Prostate gland (tissue), 2 donors: ENCODE measurements at regions not wholly inside any gene's neighbourhood (a gene's known extent, or its start where the extent isn't known, plus 50 kb on each side); places are given as distances from the start of the nearest gene placed in this dataset.

Source experiments
- POLR2A ChIP-seq: fragments of 450-650 bp; IDR thresholded peaks from one replicate; pipeline ENCODE4 v1.6.1; 2016; ENCODE audit warnings: antibody characterized with exemption, mild to moderate bottlenecking
- POLR2AphosphoS5 ChIP-seq: sonication (generic); formaldehyde crosslinking; IDR thresholded peaks from one replicate; pipeline ENCODE4 v1.6.1; 2017; ENCODE audit warnings: antibody characterized with exemption
- TF ChIP-seq, protein P1 (sequence below), 4 experiments: fragments of 200-600 bp in 2 of 4; fragments of 450-650 bp in 2 of 4; sonication (generic) in 2 of 4; IDR thresholded peaks; 1 replicate in 3 of 4; 2 replicates in 1 of 4; pipeline ENCODE4 v1.5.1; 2016 to 2019; ENCODE audit warnings: antibody characterized with exemption in 4 of 4, mild to moderate bottlenecking in 2 of 4, moderate library complexity in 2 of 4

GRCh38 chr12:124665511-124665910, 98.1 kb upstream of the NCOR2 start:
- TF ChIP-seq POLR2AphosphoS5 (no peak), POLR2A (no peak)
- TF ChIP-seq, protein P1, sequence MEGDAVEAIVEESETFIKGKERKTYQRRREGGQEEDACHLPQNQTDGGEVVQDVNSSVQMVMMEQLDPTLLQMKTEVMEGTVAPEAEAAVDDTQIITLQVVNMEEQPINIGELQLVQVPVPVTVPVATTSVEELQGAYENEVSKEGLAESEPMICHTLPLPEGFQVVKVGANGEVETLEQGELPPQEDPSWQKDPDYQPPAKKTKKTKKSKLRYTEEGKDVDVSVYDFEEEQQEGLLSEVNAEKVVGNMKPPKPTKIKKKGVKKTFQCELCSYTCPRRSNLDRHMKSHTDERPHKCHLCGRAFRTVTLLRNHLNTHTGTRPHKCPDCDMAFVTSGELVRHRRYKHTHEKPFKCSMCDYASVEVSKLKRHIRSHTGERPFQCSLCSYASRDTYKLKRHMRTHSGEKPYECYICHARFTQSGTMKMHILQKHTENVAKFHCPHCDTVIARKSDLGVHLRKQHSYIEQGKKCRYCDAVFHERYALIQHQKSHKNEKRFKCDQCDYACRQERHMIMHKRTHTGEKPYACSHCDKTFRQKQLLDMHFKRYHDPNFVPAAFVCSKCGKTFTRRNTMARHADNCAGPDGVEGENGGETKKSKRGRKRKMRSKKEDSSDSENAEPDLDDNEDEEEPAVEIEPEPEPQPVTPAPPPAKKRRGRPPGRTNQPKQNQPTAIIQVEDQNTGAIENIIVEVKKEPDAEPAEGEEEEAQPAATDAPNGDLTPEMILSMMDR (IDR thresholded peaks at IDR 0.05): no peak
